Loucy (cell line): ENCODE measurements at regions not wholly inside any gene's neighbourhood (a gene's known extent, or its start where the extent isn't known, plus 50 kb on each side); places are given as distances from the start of the nearest gene placed in this dataset.

ENCODE experiments used
- H2AFZ ChIP-seq: fragments of 200-600 bp; sonication (generic); 2 replicates; pipeline ENCODE4 v1.6.0; 2016; ENCODE audit warnings: antibody characterized with exemption, mild to moderate bottlenecking, low read length, moderate library complexity
- H3F3A ChIP-seq: fragments of 200-600 bp; 2 replicates; pipeline ENCODE4 v1.6.0; 2016; ENCODE audit warnings: antibody characterized with exemption, low read depth, mild to moderate bottlenecking
- H3K27me3 ChIP-seq: fragments of 200-600 bp; sonication (generic); 2 replicates; pipeline ENCODE4 v1.6.1; 2014; ENCODE audit warnings: low read length, mild to moderate bottlenecking; ENCODE audit not compliant: insufficient read depth, poor library complexity, severe bottlenecking
- H3K36me3 ChIP-seq: fragments of 200-600 bp; sonication (generic); 2 replicates; pipeline ENCODE4 v1.6.1; 2016; ENCODE audit warnings: low read length; ENCODE audit not compliant: insufficient read depth
- H3K4me1 ChIP-seq: fragments of 200-600 bp; sonication (generic); 2 replicates; pipeline ENCODE4 v1.5.1; 2014; ENCODE audit warnings: low read length, mild to moderate bottlenecking; ENCODE audit not compliant: insufficient read depth, poor library complexity, severe bottlenecking
- H3K4me2 ChIP-seq: fragments of 200-600 bp; sonication (generic); 2 replicates; pipeline ENCODE4 v1.6.0; 2014; ENCODE audit warnings: antibody characterized with exemption, low read length, low read depth, mild to moderate bottlenecking; ENCODE audit not compliant: poor library complexity, severe bottlenecking
- H3K4me3 ChIP-seq: fragments of 200-600 bp; sonication (generic); 2 replicates; pipeline ENCODE4 v1.5.1; 2014; ENCODE audit warnings: low read length, mild to moderate bottlenecking, mixed read lengths; ENCODE audit not compliant: poor library complexity, severe bottlenecking
- H3K79me2 ChIP-seq: fragments of 200-600 bp; sonication (generic); 2 replicates; pipeline ENCODE4 v1.6.1; 2014; ENCODE audit warnings: low read length; ENCODE audit not compliant: insufficient read depth
- H3K9ac ChIP-seq: fragments of 200-600 bp; sonication (generic); 2 replicates; pipeline ENCODE4 v1.6.0; 2014; ENCODE audit warnings: mild to moderate bottlenecking, low read depth, low read length, moderate library complexity; ENCODE audit not compliant: poor library complexity, severe bottlenecking
- H3K9me2 ChIP-seq: fragments of 200-600 bp; sonication (generic); replicated peaks from 2 replicates; pipeline ENCODE4 v1.6.1; 2016; ENCODE audit warnings: low read depth, low read length, mixed read lengths
- H3K9me3 ChIP-seq: fragments of 200-600 bp; sonication (generic); 2 replicates; pipeline ENCODE4 v1.6.1; 2014; ENCODE audit warnings: mild to moderate bottlenecking, antibody characterized with exemption, low read length, low read depth; ENCODE audit not compliant: insufficient read depth
- H4K20me1 ChIP-seq: fragments of 200-600 bp; sonication (generic); 2 replicates; pipeline ENCODE4 v1.6.0; 2014; ENCODE audit warnings: antibody characterized with exemption, low read length, mild to moderate bottlenecking; ENCODE audit not compliant: insufficient read depth, poor library complexity, severe bottlenecking
- CTCF ChIP-seq: fragments of 200-600 bp; sonication (generic); conservative IDR thresholded peaks from 2 replicates; pipeline ENCODE4 v1.5.1; 2014; ENCODE audit warnings: mild to moderate bottlenecking, antibody characterized with exemption, low read length
- EZH2phosphoT487 ChIP-seq: fragments of 200-600 bp; IDR thresholded peaks from 2 replicates; pipeline ENCODE4 v1.6.1; 2018; ENCODE audit warnings: antibody characterized with exemption, mild to moderate bottlenecking, moderate library complexity, borderline replicate concordance

GRCh38 chr3:74691946-74692345, 77.5 kb upstream of the CNTN3 start:
- H4K20me1 ChIP-seq = no peaks in the 10 kb centered on the region
- no peaks in the 10 kb centered on the region for H3K27me3 ChIP-seq

GRCh38 chr3:74673326-74673725, 58.9 kb upstream of the CNTN3 start:
- no peaks in the 10 kb centered on the region for H3K79me2 ChIP-seq
- no peak overlapping the region for H3K4me3 ChIP-seq
- H3F3A ChIP-seq = no peaks in the 10 kb centered on the region
- H3K4me2 ChIP-seq = no peak overlapping the region
- H3K4me1 ChIP-seq = no peaks in the 10 kb centered on the region
- no peaks in the 10 kb centered on the region for H3K9me3 ChIP-seq
- no peak overlapping the region for H3K9ac ChIP-seq
- H3K27me3 ChIP-seq = no peaks in the 10 kb centered on the region
- no peaks in the 10 kb centered on the region for H3K9me2 ChIP-seq
- no peak overlapping the region for H2AFZ ChIP-seq
- H3K36me3 ChIP-seq = no peaks in the 10 kb centered on the region
- TF ChIP-seq CTCF (no peak), EZH2phosphoT487 (no peak)
- H4K20me1 ChIP-seq = no peaks in the 10 kb centered on the region

More at GRCh38 chr3:74691946-74692345, 77.5 kb upstream of the CNTN3 start:
- no peak overlapping the region for H3K4me3 ChIP-seq
- no peak overlapping the region for H3K9ac ChIP-seq
- H2AFZ ChIP-seq = no peak overlapping the region
- no peak for TF ChIP-seq CTCF
- no peak for TF ChIP-seq EZH2phosphoT487
- H3K9me2 ChIP-seq = no peaks in the 10 kb centered on the region
- H3K79me2 ChIP-seq = no peaks in the 10 kb centered on the region
- no peaks in the 10 kb centered on the region for H3K4me1 ChIP-seq
- no peak overlapping the region for H3K4me2 ChIP-seq
- H3F3A ChIP-seq = no peaks in the 10 kb centered on the region
- H3K9me3 ChIP-seq = no peaks in the 10 kb centered on the region
- H3K36me3 ChIP-seq = no peaks in the 10 kb centered on the region

GRCh38 chr3:74664606-74665005, 50.1 kb upstream of the CNTN3 start:
- H2AFZ ChIP-seq = no peak overlapping the region
- H3K9me2 ChIP-seq = no peaks in the 10 kb centered on the region
- H3K4me3 ChIP-seq = no peak overlapping the region
- no peak overlapping the region for H3K4me2 ChIP-seq
- H3K4me1 ChIP-seq = no peaks in the 10 kb centered on the region
- H3K36me3 ChIP-seq = no peaks in the 10 kb centered on the region
- no peak overlapping the region for H3K9ac ChIP-seq
- no peaks in the 10 kb centered on the region for H3K79me2 ChIP-seq
- H4K20me1 ChIP-seq = no peaks in the 10 kb centered on the region
- no peak for TF ChIP-seq EZH2phosphoT487
- TF ChIP-seq CTCF = no peak
- H3K9me3 ChIP-seq = no peaks in the 10 kb centered on the region
- no peaks in the 10 kb centered on the region for H3F3A ChIP-seq
- no peaks in the 10 kb centered on the region for H3K27me3 ChIP-seq
